NCI-H345 (cell line): ENCODE measurements at regions not wholly inside any gene's neighbourhood (a gene's known extent, or its start where the extent isn't known, plus 50 kb on each side); places are given as distances from the start of the nearest gene placed in this dataset.
"Not testable (repeated sequence)": the region's sequence is repeated elsewhere in the genome, so short reads cannot be mapped to it uniquely, and the experiment has no call there.

ENCODE experiments used
- DNase-seq: peaks from one replicate; lab custom pipeline; 2025; lab: John Stamatoyannopoulos, UW

- no peak for DNase-seq
These were observed 259.6 kb upstream of the PIK3C3 start for GRCh38 chr18:41695441-41695840.

GRCh38 chr18:41693008-41693407, 262.0 kb upstream of the PIK3C3 start:
- DNase-seq: no peak

- no peak for DNase-seq
These were observed 264.5 kb upstream of the PIK3C3 start for GRCh38 chr18:41690332-41691127.

GRCh38 chr18:41687138-41687537, 267.9 kb upstream of the PIK3C3 start:
- DNase-seq: no peak

GRCh38 chr18:41681138-41681880, 273.7 kb upstream of the PIK3C3 start:
- DNase-seq: no peak

GRCh38 chr18:41674506-41674905, 280.5 kb upstream of the PIK3C3 start:
- no peak for DNase-seq

GRCh38 chr18:41666231-41666630, 288.8 kb upstream of the PIK3C3 start:
- no peak for DNase-seq

GRCh38 chr18:41665210-41665609, 289.8 kb upstream of the PIK3C3 start:
- DNase-seq: no peak

- no peak for DNase-seq
These were observed 294.4 kb upstream of the PIK3C3 start for GRCh38 chr18:41660654-41661053.

GRCh38 chr18:41659438-41660130, 295.4 kb upstream of the PIK3C3 start:
- no peak for DNase-seq

- DNase-seq: no peak
These were observed 297.8 kb upstream of the PIK3C3 start for GRCh38 chr18:41657189-41657588.

- DNase-seq: no peak
These were observed 300.0 kb upstream of the PIK3C3 start for GRCh38 chr18:41655074-41655473.

- DNase-seq: no peak
These were observed 307.1 kb upstream of the PIK3C3 start for GRCh38 chr18:41647914-41648313.

GRCh38 chr18:41646915-41647620, 308.0 kb upstream of the PIK3C3 start:
- DNase-seq: no peak

- peak; percentile 0 for DNase-seq
These were observed 309.3 kb upstream of the PIK3C3 start for GRCh38 chr18:41645589-41646360.

- no peak for DNase-seq
These were observed 310.6 kb upstream of the PIK3C3 start for GRCh38 chr18:41644466-41644865.

GRCh38 chr18:41643427-41643826, 311.6 kb upstream of the PIK3C3 start:
- no peak for DNase-seq

- no peak for DNase-seq
These were observed 312.3 kb upstream of the PIK3C3 start for GRCh38 chr18:41642756-41643155.

GRCh38 chr18:41639218-41639617, 315.8 kb upstream of the PIK3C3 start:
- no peak for DNase-seq

GRCh38 chr18:41631723-41632285, 323.2 kb upstream of the PIK3C3 start:
- DNase-seq: not testable (repeated sequence)
